ENCODE measurements at regions not wholly inside any gene's neighbourhood (a gene's known extent, or its start where the extent isn't known, plus 50 kb on each side); places are given as distances from the start of the nearest gene placed in this dataset.

- no peak for TF ChIP-seq POLR2A (IDR thresholded peaks at IDR 0.05)
- TF ChIP-seq CTCF (IDR thresholded peaks at IDR 0.05 in 8 of 11, conservative IDR thresholded peaks at IDR 0.05 in 3 of 11), result no peak
These were observed 1345.5 kb downstream of the TECRL start for GRCh38 chr4:63063760-63064159.
